ENCODE measurements at regions not wholly inside any gene's neighbourhood (a gene's known extent, or its start where the extent isn't known, plus 50 kb on each side); places are given as distances from the start of the nearest gene placed in this dataset.

DNA sequence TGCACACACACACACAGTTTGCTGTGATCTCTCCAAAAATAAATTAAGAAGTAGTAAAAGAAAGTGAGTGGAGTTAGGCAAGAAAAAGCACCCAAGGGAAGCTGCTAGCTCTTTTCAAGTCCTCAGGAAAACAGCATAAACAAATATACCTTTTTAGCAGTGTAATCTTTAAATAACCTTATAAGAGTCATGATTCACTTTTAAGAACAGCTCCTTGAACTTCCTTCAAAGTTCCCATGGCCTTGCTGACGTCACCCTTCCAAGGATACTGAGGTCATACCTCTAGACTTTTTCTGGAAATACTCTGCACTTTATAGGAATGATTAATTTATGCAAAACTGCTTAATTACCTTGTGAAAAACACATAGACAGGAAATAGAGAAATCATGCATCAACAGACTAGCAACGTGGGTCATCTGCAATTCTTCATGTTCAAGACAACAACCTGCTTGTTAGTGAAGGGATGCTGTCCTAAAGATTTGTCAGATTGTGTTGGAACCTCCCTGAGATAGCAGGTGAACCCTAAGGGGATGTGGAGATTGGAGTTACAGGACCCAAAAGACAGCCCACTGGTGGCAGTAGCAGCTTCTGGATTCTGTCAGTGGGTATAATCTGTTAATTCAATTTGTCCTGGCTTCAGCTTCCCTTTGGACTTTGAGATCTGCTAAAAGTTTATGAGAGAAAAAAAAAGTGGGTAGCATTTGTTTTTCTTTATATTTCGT lies 229.0 kb downstream of the ELAVL2 start:
- TF ChIP-seq, protein P1, sequence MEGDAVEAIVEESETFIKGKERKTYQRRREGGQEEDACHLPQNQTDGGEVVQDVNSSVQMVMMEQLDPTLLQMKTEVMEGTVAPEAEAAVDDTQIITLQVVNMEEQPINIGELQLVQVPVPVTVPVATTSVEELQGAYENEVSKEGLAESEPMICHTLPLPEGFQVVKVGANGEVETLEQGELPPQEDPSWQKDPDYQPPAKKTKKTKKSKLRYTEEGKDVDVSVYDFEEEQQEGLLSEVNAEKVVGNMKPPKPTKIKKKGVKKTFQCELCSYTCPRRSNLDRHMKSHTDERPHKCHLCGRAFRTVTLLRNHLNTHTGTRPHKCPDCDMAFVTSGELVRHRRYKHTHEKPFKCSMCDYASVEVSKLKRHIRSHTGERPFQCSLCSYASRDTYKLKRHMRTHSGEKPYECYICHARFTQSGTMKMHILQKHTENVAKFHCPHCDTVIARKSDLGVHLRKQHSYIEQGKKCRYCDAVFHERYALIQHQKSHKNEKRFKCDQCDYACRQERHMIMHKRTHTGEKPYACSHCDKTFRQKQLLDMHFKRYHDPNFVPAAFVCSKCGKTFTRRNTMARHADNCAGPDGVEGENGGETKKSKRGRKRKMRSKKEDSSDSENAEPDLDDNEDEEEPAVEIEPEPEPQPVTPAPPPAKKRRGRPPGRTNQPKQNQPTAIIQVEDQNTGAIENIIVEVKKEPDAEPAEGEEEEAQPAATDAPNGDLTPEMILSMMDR (optimal IDR thresholded peaks at IDR 0.05 in 1 of 3, IDR thresholded peaks at IDR 0.05 in 1 of 3, conservative IDR thresholded peaks at IDR 0.05 in 1 of 3; ENCODE audit: extremely low read depth in 1 of 3, insufficient read depth in 2 of 3, low read length in 3 of 3): no peak
- no peak for TF ChIP-seq EZH2 (IDR thresholded peaks at IDR 0.05; ENCODE audit: low read length)
